NCI-H345 (cell line): ENCODE measurements at regions not wholly inside any gene's neighbourhood (a gene's known extent, or its start where the extent isn't known, plus 50 kb on each side); places are given as distances from the start of the nearest gene placed in this dataset.

Experiments used
- DNase-seq: peaks from one replicate; lab custom pipeline; 2025; lab: John Stamatoyannopoulos, UW

- DNase-seq: no peak
Measured at GRCh38 chr14:98707522-98707921, 564.5 kb downstream of the BCL11B start.

GRCh38 chr14:98708555-98708954 is 563.4 kb downstream of the BCL11B start:
- DNase-seq: no peak

GRCh38 chr14:98711453-98711852 is 560.5 kb downstream of the BCL11B start:
- no peak for DNase-seq

GRCh38 chr14:98714626-98715425 is 557.2 kb downstream of the BCL11B start:
- no peak for DNase-seq

- no peak for DNase-seq
Measured at GRCh38 chr14:98716133-98716532, 555.9 kb downstream of the BCL11B start.

GRCh38 chr14:98721061-98721460 is 550.9 kb downstream of the BCL11B start:
- no peak for DNase-seq

GRCh38 chr14:98724734-98725133 is 547.3 kb downstream of the BCL11B start:
- no peak for DNase-seq

GRCh38 chr14:98725191-98725590 is 546.8 kb downstream of the BCL11B start:
- no peak for DNase-seq

- no peak for DNase-seq
Measured at GRCh38 chr14:98725676-98726075, 546.3 kb downstream of the BCL11B start.

- no peak for DNase-seq
Measured at GRCh38 chr14:98726585-98727405, 545.2 kb downstream of the BCL11B start.

- no peak for DNase-seq
Measured at GRCh38 chr14:98728024-98728423, 544.0 kb downstream of the BCL11B start.

GRCh38 chr14:98728836-98729235 is 543.2 kb downstream of the BCL11B start:
- no peak for DNase-seq

- no peak for DNase-seq
Measured at GRCh38 chr14:98731286-98731685, 540.7 kb downstream of the BCL11B start.

GRCh38 chr14:98731701-98732100 is 540.3 kb downstream of the BCL11B start:
- DNase-seq: no peak

GRCh38 chr14:98733536-98733935 is 538.5 kb downstream of the BCL11B start:
- DNase-seq: no peak

GRCh38 chr14:98736701-98737338 is 535.2 kb downstream of the BCL11B start:
- no peak for DNase-seq

- DNase-seq: no peak
Measured at GRCh38 chr14:98741523-98741922, 530.5 kb downstream of the BCL11B start.

- no peak for DNase-seq
Measured at GRCh38 chr14:98742001-98742400, 530.0 kb downstream of the BCL11B start.

GRCh38 chr14:98743536-98743935 is 528.5 kb downstream of the BCL11B start:
- DNase-seq: no peak

- DNase-seq: no peak
Measured at GRCh38 chr14:98748966-98749365, 523.0 kb downstream of the BCL11B start.

GRCh38 chr14:98751110-98751509 is 520.9 kb downstream of the BCL11B start:
- DNase-seq: no peak

- DNase-seq: no peak
Measured at GRCh38 chr14:98752660-98753059, 519.3 kb downstream of the BCL11B start.
